GM18870 (cell line): ENCODE measurements at regions not wholly inside any gene's neighbourhood (a gene's known extent, or its start where the extent isn't known, plus 50 kb on each side); places are given as distances from the start of the nearest gene placed in this dataset.

Experiments used
- ATAC-seq: cut with Tn5 transposase; IDR thresholded peaks from one replicate; pipeline ENCODE4 v1.9.1; 2021; ENCODE audit warnings: moderate library complexity; ENCODE audit not compliant: unreplicated experiment

DNA sequence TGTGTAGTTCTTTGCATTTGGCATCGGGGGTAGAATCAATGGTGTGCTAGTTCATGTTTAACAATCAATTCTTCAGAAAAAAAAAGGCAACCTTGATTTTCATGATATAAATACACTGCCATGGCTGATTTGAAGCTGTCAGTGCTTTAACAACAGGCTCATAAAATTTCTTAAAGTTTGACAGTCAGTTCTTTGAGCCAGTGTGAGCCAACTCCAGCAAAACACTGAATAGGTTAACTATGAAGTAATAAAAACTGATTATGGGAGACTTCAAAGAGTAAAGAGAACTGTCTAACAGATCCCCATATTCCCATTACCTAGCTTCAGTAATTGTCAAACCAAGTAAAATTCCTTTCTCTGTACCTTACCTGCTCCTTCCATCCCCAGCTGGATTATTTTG is 241.7 kb upstream of the SUCLG2 start:
- ATAC-seq = no peak

- ATAC-seq = no peak
Observed at GRCh38 chr3:67894510-67894909, 240.1 kb upstream of the SUCLG2 start.

GRCh38 chr3:67884345-67884744 is 229.9 kb upstream of the SUCLG2 start:
- ATAC-seq = no peak

GRCh38 chr3:67883766-67884165 is 229.4 kb upstream of the SUCLG2 start:
- no peak for ATAC-seq

DNA sequence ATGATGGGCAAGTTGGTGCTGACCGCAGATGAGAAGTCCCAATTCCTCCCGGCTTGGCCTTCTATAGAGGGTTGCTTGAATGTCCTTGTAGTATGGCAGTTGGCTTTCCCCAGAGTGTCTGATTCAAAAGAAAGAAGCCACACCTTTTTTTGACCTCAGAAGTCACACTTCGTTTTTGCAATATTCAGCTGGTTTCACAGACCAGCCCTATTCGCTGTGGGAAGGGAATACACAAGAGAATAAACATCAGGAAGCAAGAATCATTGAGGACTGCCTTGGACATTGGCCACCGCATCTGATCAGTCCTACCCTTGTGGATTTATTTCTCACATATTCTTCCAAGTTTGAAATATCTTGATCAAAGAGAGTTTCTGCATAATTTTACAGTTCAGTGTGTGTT is 228.6 kb upstream of the SUCLG2 start:
- ATAC-seq = no peak

GRCh38 chr3:67876261-67876660 is 221.8 kb upstream of the SUCLG2 start:
- no peak for ATAC-seq

GRCh38 chr3:67875858-67876257 is 221.4 kb upstream of the SUCLG2 start:
- no peak for ATAC-seq

DNA sequence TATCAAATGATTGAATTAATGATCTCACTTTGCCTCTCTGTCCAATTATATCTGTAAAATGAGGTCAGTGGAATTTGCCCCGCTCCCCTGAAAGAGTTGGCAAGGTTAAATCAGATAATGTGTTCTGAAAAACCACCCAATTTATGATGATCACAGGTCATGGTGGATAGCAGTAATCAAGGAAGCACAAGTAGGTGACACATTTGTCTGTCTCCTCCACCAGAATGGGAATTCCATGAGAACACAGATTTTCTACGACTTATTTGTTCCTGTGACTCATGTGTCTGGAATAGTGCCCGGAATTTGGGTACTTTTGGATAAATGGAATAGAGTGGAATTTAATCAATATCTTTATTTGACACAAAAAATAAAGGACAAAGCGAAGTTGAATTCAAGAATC is 220.9 kb upstream of the SUCLG2 start:
- no peak for ATAC-seq

- ATAC-seq = no peak
Observed at GRCh38 chr3:67870477-67870876, 216.1 kb upstream of the SUCLG2 start.

GRCh38 chr3:67866571-67866970 is 212.2 kb upstream of the SUCLG2 start:
- no peak for ATAC-seq

GRCh38 chr3:67864587-67865183 is 210.3 kb upstream of the SUCLG2 start:
- ATAC-seq = no peak

GRCh38 chr3:67863869-67864268 is 209.5 kb upstream of the SUCLG2 start:
- ATAC-seq = no peak

- ATAC-seq = no peak
Observed at GRCh38 chr3:67860429-67860828, 206.0 kb upstream of the SUCLG2 start.

DNA sequence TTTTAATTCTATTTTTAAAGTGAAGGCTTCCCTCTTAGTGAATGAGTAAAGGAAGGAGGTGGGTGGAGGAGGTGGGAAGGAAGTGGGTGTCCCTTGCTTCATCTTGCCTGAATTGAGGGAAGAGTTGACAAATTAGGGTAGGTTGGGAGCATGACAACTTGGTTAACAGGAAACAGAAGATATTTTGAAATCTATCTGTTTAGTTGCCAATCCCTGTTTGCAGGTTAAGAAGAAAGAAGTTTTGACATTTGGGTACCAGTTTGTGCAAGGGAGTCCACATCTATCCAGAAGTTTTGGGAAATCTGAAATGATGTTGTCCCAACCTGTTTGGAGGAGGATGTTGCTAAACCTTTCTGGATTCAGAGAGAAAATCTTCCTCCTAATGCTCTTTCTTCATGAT is 204.1 kb upstream of the SUCLG2 start:
- no peak for ATAC-seq

DNA sequence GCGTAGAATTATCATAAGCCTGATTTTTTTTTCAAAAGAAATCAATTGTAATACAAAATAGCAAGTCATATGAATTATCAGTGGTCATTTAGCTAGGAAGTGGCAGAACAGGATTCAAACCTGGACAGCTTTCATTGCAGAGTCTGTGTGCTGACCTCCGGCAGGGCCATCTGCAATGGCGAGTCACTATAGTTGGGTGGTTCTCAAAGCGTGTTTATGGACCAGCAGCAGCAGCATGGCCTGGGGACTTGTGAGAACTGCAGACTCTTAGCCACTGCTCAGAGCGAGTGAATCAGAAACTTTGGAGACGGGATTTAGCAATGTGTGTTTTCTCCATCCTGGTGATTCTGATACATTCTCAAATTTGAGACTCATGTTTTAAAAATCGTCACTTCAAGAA is 202.3 kb upstream of the SUCLG2 start:
- no peak for ATAC-seq

DNA sequence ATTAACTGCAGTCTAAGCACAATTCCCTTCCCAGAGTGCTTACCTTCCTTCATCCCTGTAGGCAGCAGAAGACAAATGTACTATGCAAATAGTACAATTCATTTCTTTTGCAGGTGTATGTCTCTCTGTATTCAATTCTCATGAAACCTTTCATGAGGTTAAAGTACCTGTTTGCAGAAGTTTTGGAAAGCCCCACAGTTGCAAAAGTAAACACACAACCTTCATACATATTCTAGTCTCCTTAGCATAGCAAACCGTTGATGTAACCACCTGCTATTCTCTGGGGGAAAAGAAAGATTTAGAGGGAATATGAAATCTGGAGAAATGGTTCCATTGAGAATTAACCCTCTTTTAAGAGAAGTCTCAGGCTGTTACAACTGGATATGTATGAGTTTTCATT is 200.3 kb upstream of the SUCLG2 start:
- ATAC-seq = no peak

GRCh38 chr3:67853520-67853919 is 199.1 kb upstream of the SUCLG2 start:
- ATAC-seq = no peak

DNA sequence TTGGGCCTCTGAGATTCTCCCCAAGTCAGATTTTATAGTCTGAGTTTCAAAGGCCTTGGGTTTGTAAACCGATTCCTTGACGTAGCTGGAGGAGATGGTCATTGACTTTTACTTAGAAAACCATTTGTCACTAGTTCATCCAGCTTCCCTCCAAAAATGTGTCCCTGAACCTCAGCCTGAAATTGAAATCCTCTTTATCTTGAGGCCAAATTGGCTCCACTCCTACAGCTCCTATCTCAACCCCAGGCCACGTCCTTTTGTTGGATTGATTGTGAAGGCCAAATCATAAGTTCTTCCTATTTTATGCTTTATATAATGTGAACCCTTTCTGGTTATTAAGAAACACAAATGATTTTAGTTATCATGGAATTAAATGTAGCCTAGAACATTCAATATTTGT is 193.9 kb upstream of the SUCLG2 start:
- ATAC-seq = no peak

DNA sequence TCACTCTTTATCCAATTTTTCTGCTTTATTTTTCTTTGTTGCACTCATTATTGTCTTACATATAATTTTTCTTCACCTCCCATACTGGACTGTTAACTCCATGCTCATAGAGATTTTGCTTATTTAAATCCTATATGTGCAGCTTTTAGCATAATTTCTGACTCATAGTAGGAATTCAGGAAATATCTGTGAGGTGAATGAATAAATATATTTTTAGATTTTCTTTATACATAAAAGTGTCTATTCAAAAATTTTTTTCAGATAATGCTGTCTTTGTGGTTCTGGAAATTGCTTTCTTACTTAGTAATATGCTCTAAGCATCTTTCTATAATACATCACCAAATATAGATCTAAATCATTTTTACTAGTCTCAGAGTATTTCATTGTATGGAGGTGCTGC is 191.8 kb upstream of the SUCLG2 start:
- ATAC-seq = no peak

DNA sequence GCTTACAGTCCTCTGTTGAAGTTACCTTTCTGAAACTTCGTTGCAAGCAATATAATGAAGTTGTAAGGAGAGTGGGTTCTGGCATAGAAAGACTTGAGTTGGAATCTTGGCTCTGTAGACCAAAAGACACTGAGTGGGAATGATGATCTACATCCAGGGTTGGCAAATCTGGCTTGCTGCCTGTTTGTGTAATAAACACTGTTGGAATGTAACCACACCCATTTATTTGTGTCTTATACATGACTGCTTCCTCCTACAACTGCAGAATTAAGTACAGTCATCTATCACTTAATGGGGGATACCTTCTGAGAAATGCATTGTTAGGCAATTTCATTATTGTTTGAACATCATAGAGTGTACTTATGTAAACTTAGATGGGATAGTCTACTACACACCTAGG is 178.4 kb upstream of the SUCLG2 start:
- no peak for ATAC-seq

- ATAC-seq = no peak
Observed at GRCh38 chr3:67831262-67831661, 176.8 kb upstream of the SUCLG2 start.

DNA sequence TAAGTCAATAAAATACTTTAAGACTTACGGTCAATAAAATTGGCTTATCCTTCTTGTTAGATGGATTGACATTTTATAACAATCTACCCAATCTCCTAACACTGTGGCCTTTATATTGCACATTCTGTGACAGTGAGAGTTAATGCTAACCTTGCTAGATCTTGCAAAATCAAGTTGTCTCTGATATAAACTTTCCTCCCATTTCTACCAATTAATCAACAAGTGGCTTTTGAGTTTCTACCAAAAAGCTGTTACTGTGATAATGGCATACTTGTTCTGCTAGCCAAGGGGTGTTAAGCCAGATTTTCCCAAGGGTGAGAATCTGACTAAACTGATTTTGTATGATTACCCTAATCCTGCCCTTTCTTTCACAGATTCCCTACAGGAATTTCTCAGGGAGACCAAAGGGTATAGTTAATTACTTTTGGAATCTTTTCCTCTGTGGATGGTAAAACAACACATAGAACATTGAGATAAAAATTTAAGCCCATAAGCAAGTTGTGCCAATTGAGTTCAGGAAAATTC is 174.1 kb upstream of the SUCLG2 start:
- ATAC-seq = no peak

- no peak for ATAC-seq
Observed at GRCh38 chr3:67821135-67821534, 166.7 kb upstream of the SUCLG2 start.
